HCT116 (cell line): ENCODE measurements at regions not wholly inside any gene's neighbourhood (a gene's known extent, or its start where the extent isn't known, plus 50 kb on each side); places are given as distances from the start of the nearest gene placed in this dataset.

Source experiments
- ATAC-seq: fragments of 200-7000 bp; cut with Tn5 transposase; 2 replicates; pipeline ENCODE4 v1.9.1; 2020; ENCODE audit warnings: mild to moderate bottlenecking, moderate library complexity
- BruUV-seq: library from RNA; stranded (reverse); fragments of 400-500 nt; replicated peaks from 2 replicates; lab custom pipeline; 2021; lab: Mats Ljungman, UMichigan
- CTCF ChIA-PET: fragments of 300-600 bp; sonication (Branson Sonifier 250); formaldehyde crosslinking; loops from one replicate; lab custom pipeline; 2021; ENCODE audit warnings: antibody characterized with exemption; lab: Charles Lee
- POLR2A ChIA-PET: fragments of 300-600, 350-600 bp; sonication (Branson Sonifier 250); formaldehyde crosslinking; loops from one replicate; lab custom pipeline; 2021; ENCODE audit warnings: antibody characterized with exemption; lab: Charles Lee
- RAD21 ChIA-PET, 2 experiments: fragments of 300-600 bp; sonication (Branson Sonifier 250); formaldehyde crosslinking; loops; one replicate each; lab custom pipeline; 2023; ENCODE audit warnings: low total read pairs in 2 of 2; ENCODE audit not compliant: uncharacterized antibody in 2 of 2, unreplicated experiment in 2 of 2, low non-redundant PET in 1 of 2; lab: Charles Lee
- DNase-seq: peaks from one replicate; pipeline ENCODE4 v3.0.0-alpha.2; 2010; ENCODE audit warnings: low read depth, low spot score
- H2AFZ ChIP-seq: fragments of 200-600 bp; shearing (Covaris generic), sonication (generic); 2 replicates; pipeline ENCODE4 v1.6.1; 2017; ENCODE audit warnings: low read depth, mixed run types, mixed read lengths, antibody characterized with exemption, low read length; ENCODE audit not compliant: poor library complexity, severe bottlenecking
- H3K27ac ChIP-seq: 2 replicates; pipeline ENCODE4 v1.5.1; 2012; ENCODE audit warnings: low read depth, low read length
- H3K27me3 ChIP-seq: fragments of 200-600 bp; sonication (generic); 2 replicates; pipeline ENCODE4 v1.6.1; 2016; ENCODE audit warnings: mixed run types, low read length, mixed read lengths; ENCODE audit not compliant: insufficient read depth
- H3K36me3 ChIP-seq, 2 experiments: fragments of 200-500 bp in 1 of 2; fragments of 200-600 bp in 1 of 2; sonication (Bioruptor generic) in 1 of 2; sonication (generic) in 1 of 2; 2 replicates each; pipeline versions ENCODE4 v1.5.1 to v1.6.1; 2014 to 2016; ENCODE audit warnings: low read length in 2 of 2, inconsistent platforms in 1 of 2, mixed read lengths in 1 of 2, mixed run types in 1 of 2; ENCODE audit not compliant: insufficient read depth in 2 of 2, control insufficient read depth in 1 of 2
- H3K4me1 ChIP-seq, 2 experiments: fragments of 200-600 bp in 1 of 2; sonication (generic) in 1 of 2; 2 replicates each; pipeline versions ENCODE4 v1.5.1 to v1.6.1; 2012 to 2017; ENCODE audit warnings: low read length in 2 of 2, inconsistent platforms in 1 of 2, mild to moderate bottlenecking in 1 of 2, mixed read lengths in 1 of 2, mixed run types in 1 of 2, moderate library complexity in 1 of 2; ENCODE audit not compliant: insufficient read depth in 2 of 2, control insufficient read depth in 1 of 2
- H3K4me2 ChIP-seq: fragments of 200-600 bp; sonication (generic); 2 replicates; pipeline ENCODE4 v1.6.1; 2017; ENCODE audit warnings: mixed run types, low read length, mixed read lengths
- H3K4me3 ChIP-seq, 2 experiments: fragments of 200-600 bp in 1 of 2; sonication (generic) in 1 of 2; replicated peaks in 1 of 2; 2 replicates each; pipeline ENCODE4 v1.5.1; 2011 to 2016; ENCODE audit warnings: low read length in 2 of 2, control low read depth in 1 of 2, low read depth in 1 of 2, mild to moderate bottlenecking in 1 of 2, mixed read lengths in 1 of 2, mixed run types in 1 of 2
- H3K79me2 ChIP-seq: fragments of 200-600 bp; sonication (generic); 2 replicates; pipeline ENCODE4 v1.6.1; 2017; ENCODE audit warnings: mild to moderate bottlenecking, mixed run types, low read length, moderate library complexity, mixed read lengths; ENCODE audit not compliant: insufficient read depth
- H3K9ac ChIP-seq: fragments of 200-600 bp; sonication (generic); 2 replicates; pipeline ENCODE4 v1.6.1; 2016; ENCODE audit warnings: low read length, mixed read lengths
- H3K9me2 ChIP-seq: fragments of 200-600 bp; sonication (generic), shearing (Covaris generic); 2 replicates; pipeline ENCODE4 v1.6.1; 2017; ENCODE audit warnings: mixed run types, mild to moderate bottlenecking, moderate library complexity; ENCODE audit not compliant: insufficient read depth
- H3K9me3 ChIP-seq, 2 experiments: fragments of 200-500 bp in 1 of 2; fragments of 200-600 bp in 1 of 2; sonication (Bioruptor generic) in 1 of 2; sonication (generic) in 1 of 2; 2 replicates each; pipeline ENCODE4 v1.6.1; 2014 to 2017; ENCODE audit warnings: low read length in 2 of 2, mixed read lengths in 2 of 2, inconsistent platforms in 1 of 2, low read depth in 1 of 2, mild to moderate bottlenecking in 1 of 2, mixed run types in 1 of 2, moderate library complexity in 1 of 2; ENCODE audit not compliant: control insufficient read depth in 1 of 2, insufficient read depth in 1 of 2
- H4K20me1 ChIP-seq: fragments of 200-600 bp; sonication (generic), shearing (Covaris generic); 2 replicates; pipeline ENCODE4 v1.6.1; 2017; ENCODE audit warnings: mixed run types, mild to moderate bottlenecking, moderate library complexity; ENCODE audit not compliant: insufficient read depth
- CBX3 ChIP-seq: IDR thresholded peaks from 2 replicates; pipeline ENCODE4 v1.6.1; 2012; ENCODE audit warnings: low read depth
- CEBPB ChIP-seq: IDR thresholded peaks from 2 replicates; pipeline ENCODE4 v1.6.1; 2012; ENCODE audit warnings: low read depth
- ELF1 ChIP-seq: IDR thresholded peaks from 2 replicates; pipeline ENCODE4 v1.6.1; 2012; ENCODE audit warnings: low read depth, borderline replicate concordance
- EZH2 ChIP-seq: fragments of 200-600 bp; sonication (generic); IDR thresholded peaks from 2 replicates; pipeline ENCODE4 v1.6.1; 2017; ENCODE audit warnings: antibody characterized with exemption, mixed run types
- FOSL1 ChIP-seq: IDR thresholded peaks from 2 replicates; pipeline ENCODE4 v1.6.1; 2012; ENCODE audit warnings: low read depth
- POLR2A ChIP-seq: IDR thresholded peaks from 2 replicates; pipeline ENCODE4 v1.7.0; 2011; ENCODE audit warnings: borderline replicate concordance; ENCODE audit not compliant: insufficient read depth, insufficient read length; ENCODE audit errors: extremely low read depth
- RAD21 ChIP-seq: IDR thresholded peaks from 2 replicates; pipeline ENCODE4 v1.6.1; 2012; ENCODE audit warnings: low read depth, mild to moderate bottlenecking
- SIN3A ChIP-seq: IDR thresholded peaks from 2 replicates; pipeline ENCODE4 v1.6.1; 2012; ENCODE audit warnings: low read depth
- SRF ChIP-seq: IDR thresholded peaks from 2 replicates; pipeline ENCODE4 v1.6.1; 2012; ENCODE audit warnings: low read depth
- TCF7L2 ChIP-seq: IDR thresholded peaks from 2 replicates; pipeline ENCODE4 v1.7.0; 2011; ENCODE audit warnings: borderline replicate concordance, inconsistent platforms; ENCODE audit not compliant: insufficient read depth, insufficient read length; ENCODE audit errors: extremely low read depth
- YY1 ChIP-seq: IDR thresholded peaks from 2 replicates; pipeline ENCODE4 v1.6.1; 2011; ENCODE audit warnings: low read length, low read depth, moderate library complexity, mild to moderate bottlenecking; ENCODE audit not compliant: insufficient replicate concordance; ENCODE audit errors: extremely low read depth
- ZNF274 ChIP-seq: fragments of 200-500 bp; sonication (Bioruptor generic); IDR thresholded peaks from 2 replicates; pipeline ENCODE4 v1.6.1; 2014; ENCODE audit warnings: mild to moderate bottlenecking, low read depth, low read length, inconsistent platforms
- intact Hi-C: fragments of 100-400 bp; cut with micrococcal nuclease; formaldehyde crosslinking; loops from 2 replicates; pipeline ENCODE4 v1.10.0; 2022
- TF ChIP-seq, protein P1 (sequence below): IDR thresholded peaks from 2 replicates; pipeline ENCODE4 v1.6.1; 2012
- TF ChIP-seq, protein P2 (sequence below), 3 experiments: fragments of 200-600 bp in 1 of 3; sonication (generic) in 1 of 3; IDR thresholded peaks in 2 of 3; conservative IDR thresholded peaks in 1 of 3; 2 replicates each; pipeline ENCODE4 v1.5.1; 2012 to 2017; ENCODE audit warnings: low read depth in 2 of 3, low read length in 2 of 3, antibody characterized with exemption in 1 of 3, borderline replicate concordance in 1 of 3, control low read depth in 1 of 3, mild to moderate bottlenecking in 1 of 3, mixed read lengths in 1 of 3, mixed run types in 1 of 3, moderate library complexity in 1 of 3; ENCODE audit not compliant: insufficient read depth in 1 of 3
- TF ChIP-seq, protein P3 (sequence below): IDR thresholded peaks from 2 replicates; pipeline ENCODE4 v1.6.1; 2012
- TF ChIP-seq, protein P4 (sequence below): IDR thresholded peaks from 2 replicates; pipeline ENCODE4 v1.6.1; 2011; ENCODE audit warnings: mild to moderate bottlenecking, low read length, moderate library complexity; ENCODE audit not compliant: insufficient replicate concordance; ENCODE audit errors: extremely low read depth

DNA sequence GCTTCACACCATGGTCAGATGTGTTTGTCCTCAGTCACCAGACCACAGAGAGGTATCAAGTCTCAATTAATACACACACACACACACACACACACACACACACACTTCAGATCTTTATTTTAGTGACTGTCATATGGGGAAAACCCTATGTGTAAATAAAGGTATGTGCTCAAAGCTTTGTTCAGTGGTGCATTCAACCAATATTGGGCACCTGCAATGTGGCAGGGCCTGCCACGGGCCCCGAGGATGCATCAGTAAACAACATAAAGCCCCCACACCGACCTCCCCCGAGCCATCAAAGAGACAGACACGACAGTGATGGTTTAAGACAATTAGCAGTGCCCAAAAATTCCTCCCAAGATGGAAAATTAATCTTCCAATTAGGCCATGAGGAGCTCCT lies 51.6 kb downstream of the SHANK2 start:
- Histone ChIP-seq H4K20me1 (no peaks in the 10 kb centered on the region), H3K36me3 (no peaks in the 10 kb centered on the region), H2AFZ (no peak overlapping the region), H3K9me3 (no peaks in the 10 kb centered on the region), H3K4me3 (no peak overlapping the region), H3K9me2 (no peaks in the 10 kb centered on the region), H3K79me2 (no peaks in the 10 kb centered on the region), H3K4me2 (no peak overlapping the region), H3K9ac (no peak overlapping the region), H3K27ac (no peak overlapping the region), H3K27me3 (no peaks in the 10 kb centered on the region), H3K4me1 (peaks cover 4 to 31% of the 10 kb centered on the region in 2 experiments; a peak in 3 of 4 replicates)
- DNase-seq (no peak), ATAC-seq (no peak)
- BruUV-seq: no TSS peak
- ChIA-PET POLR2A (no interaction called here), RAD21 (no interaction called here), CTCF (no interaction called here)
- no peak for TF ChIP-seq SRF
- TF ChIP-seq CEBPB: no peak
- no peak for TF ChIP-seq SIN3A
- TF ChIP-seq RAD21: no peak
- TF ChIP-seq, protein P1, sequence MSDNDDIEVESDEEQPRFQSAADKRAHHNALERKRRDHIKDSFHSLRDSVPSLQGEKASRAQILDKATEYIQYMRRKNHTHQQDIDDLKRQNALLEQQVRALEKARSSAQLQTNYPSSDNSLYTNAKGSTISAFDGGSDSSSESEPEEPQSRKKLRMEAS: no peak
- TF ChIP-seq, protein P2, sequence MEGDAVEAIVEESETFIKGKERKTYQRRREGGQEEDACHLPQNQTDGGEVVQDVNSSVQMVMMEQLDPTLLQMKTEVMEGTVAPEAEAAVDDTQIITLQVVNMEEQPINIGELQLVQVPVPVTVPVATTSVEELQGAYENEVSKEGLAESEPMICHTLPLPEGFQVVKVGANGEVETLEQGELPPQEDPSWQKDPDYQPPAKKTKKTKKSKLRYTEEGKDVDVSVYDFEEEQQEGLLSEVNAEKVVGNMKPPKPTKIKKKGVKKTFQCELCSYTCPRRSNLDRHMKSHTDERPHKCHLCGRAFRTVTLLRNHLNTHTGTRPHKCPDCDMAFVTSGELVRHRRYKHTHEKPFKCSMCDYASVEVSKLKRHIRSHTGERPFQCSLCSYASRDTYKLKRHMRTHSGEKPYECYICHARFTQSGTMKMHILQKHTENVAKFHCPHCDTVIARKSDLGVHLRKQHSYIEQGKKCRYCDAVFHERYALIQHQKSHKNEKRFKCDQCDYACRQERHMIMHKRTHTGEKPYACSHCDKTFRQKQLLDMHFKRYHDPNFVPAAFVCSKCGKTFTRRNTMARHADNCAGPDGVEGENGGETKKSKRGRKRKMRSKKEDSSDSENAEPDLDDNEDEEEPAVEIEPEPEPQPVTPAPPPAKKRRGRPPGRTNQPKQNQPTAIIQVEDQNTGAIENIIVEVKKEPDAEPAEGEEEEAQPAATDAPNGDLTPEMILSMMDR (IDR thresholded peaks at IDR 0.05 in 2 of 3, conservative IDR thresholded peaks at IDR 0.05 in 1 of 3; ENCODE audit: borderline replicate concordance in 1 of 3, insufficient read depth in 1 of 3, low read depth in 2 of 3, low read length in 2 of 3): no peak
- TF ChIP-seq, protein P3, sequence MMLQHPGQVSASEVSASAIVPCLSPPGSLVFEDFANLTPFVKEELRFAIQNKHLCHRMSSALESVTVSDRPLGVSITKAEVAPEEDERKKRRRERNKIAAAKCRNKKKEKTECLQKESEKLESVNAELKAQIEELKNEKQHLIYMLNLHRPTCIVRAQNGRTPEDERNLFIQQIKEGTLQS: no peak
- TF ChIP-seq FOSL1: no peak
- TF ChIP-seq YY1: no peak
- no peak for TF ChIP-seq TCF7L2
- TF ChIP-seq, protein P4, sequence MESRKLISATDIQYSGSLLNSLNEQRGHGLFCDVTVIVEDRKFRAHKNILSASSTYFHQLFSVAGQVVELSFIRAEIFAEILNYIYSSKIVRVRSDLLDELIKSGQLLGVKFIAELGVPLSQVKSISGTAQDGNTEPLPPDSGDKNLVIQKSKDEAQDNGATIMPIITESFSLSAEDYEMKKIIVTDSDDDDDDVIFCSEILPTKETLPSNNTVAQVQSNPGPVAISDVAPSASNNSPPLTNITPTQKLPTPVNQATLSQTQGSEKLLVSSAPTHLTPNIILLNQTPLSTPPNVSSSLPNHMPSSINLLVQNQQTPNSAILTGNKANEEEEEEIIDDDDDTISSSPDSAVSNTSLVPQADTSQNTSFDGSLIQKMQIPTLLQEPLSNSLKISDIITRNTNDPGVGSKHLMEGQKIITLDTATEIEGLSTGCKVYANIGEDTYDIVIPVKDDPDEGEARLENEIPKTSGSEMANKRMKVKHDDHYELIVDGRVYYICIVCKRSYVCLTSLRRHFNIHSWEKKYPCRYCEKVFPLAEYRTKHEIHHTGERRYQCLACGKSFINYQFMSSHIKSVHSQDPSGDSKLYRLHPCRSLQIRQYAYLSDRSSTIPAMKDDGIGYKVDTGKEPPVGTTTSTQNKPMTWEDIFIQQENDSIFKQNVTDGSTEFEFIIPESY: no peak
- no peak for TF ChIP-seq POLR2A
- TF ChIP-seq CBX3: no peak
- TF ChIP-seq EZH2: no peak
- no peak for TF ChIP-seq ELF1
- no peak for TF ChIP-seq ZNF274
- intact Hi-C loops: no loop called here
